Activated CD4-positive, alpha-beta T cell treated with anti-CD3 and anti-CD28 coated beads, Interleukin-2, Interleukin-4, amounts not matched to agents 100 ng/mL and 50 ng/mL, durations not matched to agents 16 hours and 8 hours (primary cell): ENCODE measurements at regions not wholly inside any gene's neighbourhood (a gene's known extent, or its start where the extent isn't known, plus 50 kb on each side); places are given as distances from the start of the nearest gene placed in this dataset.

Experiments used
- DNase-seq: peaks from one replicate; pipeline ENCODE4 v3.0.0-alpha.2; 2020; ENCODE audit warnings: low spot score

- DNase-seq = no peak
Measured at GRCh38 chr5:125006011-125006685, 259.7 kb upstream of the ZNF608 start.

- DNase-seq = no peak
Measured at GRCh38 chr5:125010356-125010755, 263.9 kb upstream of the ZNF608 start.

DNA sequence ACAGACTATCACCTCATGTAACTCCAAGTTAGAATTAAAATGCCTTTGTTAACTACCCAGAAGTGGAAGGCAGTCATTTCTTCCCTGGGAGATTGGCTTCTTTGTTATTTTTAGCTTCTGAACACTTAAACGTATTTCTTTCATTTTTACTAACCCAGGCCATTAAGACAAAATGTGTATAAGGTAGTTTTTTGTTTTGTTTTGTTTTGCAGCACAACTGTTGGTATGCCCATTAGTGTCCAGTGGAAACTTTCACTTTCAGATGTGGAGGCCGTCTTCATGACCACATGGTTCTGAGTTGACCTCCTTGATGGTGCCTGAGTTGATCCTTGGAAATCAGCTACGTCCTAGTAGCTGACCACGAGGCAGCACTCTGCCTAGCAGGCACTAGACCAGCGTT is 264.6 kb upstream of the ZNF608 start:
- no peak for DNase-seq

DNA sequence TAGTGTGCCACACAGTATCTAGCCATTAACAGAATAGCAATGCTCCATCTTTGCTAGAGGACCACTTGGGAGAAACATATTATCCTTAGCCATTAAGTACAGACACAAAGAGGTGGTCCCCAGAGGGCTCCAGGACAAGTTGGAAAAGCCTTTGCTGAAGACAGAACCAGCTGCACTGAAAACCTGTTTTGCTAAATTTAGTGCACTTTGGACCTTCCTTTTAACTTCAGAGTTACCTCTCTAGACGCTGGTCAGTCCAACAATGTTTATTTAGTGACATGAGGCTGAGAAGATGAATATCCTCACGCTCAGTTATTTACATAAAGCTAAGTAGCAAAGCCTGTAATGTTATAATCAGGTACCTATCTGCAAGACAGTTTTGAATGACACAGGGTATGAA is 265.0 kb upstream of the ZNF608 start:
- no peak for DNase-seq

DNA sequence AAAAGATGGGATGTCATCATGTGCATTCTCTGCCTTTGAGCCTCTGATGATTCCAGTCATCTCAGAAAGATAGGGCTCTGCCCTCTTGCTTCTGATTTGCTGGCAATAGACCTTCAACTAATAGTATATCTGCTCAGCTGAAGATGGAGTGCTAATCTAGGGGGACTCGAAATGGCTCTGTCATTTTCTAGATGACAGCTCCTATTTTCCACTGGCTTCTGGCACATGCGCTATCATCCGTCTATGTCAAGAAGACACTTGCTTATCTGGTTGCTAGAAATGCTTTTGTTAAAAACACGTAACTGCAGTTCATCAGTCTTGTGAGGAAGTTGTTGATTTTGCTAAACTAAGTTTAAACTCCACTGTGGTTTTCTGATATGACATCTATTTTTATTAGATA is 265.5 kb upstream of the ZNF608 start:
- DNase-seq = no peak

DNA sequence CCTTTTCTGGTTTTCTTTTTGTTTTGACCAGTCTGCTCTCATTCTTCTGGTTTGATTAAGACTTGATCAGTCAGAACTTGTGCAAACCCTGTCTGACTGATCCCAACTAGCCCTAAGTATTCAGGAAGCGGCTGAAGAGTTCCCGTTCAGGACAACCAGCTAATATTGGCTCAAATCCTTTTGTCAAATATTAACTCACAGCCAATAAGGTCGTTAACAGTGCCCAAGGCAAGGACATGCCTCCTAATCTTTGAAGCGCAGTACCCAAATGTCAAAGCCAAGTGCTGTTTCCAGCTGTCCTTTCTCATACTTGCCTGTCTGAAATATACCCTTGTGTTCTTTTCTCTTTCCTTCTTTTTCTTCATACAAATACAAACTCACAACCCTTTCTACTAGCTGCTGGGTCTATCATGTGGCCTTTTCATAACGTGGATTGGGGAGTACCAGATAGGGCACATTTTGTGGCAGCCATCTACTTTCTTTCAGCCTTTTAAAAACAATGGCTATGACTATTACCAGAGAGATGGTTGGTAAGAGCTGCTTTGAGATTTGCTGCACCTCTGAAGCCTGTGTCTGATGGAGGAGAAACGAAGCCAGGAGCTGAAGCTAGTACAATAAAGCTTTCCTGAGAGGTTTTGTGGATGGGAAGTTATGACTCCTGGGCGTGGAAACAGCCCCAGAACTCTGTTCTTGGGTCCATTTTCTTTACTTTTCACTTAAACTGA is 266.4 kb upstream of the ZNF608 start:
- no peak for DNase-seq

GRCh38 chr5:125014202-125014601 is 267.8 kb upstream of the ZNF608 start:
- no peak for DNase-seq

- no peak for DNase-seq
Measured at GRCh38 chr5:125017796-125018195, 271.4 kb upstream of the ZNF608 start.

GRCh38 chr5:125023673-125024072 is 277.2 kb upstream of the ZNF608 start:
- no peak for DNase-seq

DNA sequence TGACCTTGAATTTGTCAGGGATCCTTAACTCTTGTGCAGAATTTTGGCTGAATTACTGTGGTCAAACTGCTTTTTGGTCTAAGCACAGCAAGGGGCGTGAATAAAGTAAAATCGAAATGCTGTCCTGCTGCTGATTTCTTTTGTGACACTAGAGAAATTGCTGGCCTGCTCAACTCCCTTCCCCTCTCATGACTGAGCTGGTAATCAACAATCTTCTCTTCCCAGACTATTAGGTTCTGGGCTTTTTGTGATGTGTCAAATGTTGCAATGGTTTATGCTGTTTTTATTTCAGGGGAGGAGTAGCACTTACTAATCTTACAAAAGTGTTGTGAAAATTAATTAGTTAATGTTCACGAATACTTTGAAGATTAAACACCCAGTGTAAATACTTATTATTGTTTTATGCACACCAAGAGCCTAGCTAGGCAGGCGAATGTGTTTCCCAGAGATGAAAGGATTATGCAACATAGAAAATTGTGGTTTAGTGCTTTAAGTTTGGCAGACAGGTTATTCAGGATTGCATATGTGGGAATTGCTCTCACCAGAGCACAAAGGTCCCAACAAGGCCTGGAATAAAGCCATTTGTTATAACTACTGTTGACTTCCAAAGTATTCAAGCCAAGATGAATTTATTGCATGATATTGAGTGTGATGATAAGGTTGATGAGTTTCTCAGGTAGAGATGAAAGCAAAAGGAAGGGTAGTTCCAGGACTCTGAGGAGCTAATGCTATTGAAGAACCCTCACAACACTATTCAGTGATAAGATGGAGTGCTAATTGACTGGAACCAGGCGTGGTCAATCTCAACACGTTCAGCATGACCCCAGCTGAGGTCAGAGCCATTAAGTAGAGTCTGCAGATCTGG is 280.7 kb upstream of the ZNF608 start:
- DNase-seq = no peak

DNA sequence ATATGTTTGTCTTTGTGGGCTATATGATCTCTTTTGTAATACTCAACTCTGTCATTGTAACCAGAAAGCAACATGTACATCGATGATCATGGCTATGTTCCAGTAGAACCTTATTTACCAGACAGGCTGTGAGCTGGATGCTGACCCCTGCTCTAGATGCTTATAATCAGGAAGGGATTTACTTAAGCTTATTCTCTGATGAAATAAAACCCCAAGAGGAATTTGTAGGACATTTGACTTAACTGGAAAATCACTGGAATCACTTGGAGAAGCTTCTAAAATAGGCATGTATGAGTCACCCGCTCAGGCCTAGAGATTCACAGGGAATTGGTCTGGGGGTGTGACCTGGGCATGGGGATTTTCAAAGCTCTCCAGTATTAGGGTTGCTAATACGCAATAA is 285.8 kb upstream of the ZNF608 start:
- no peak for DNase-seq

DNA sequence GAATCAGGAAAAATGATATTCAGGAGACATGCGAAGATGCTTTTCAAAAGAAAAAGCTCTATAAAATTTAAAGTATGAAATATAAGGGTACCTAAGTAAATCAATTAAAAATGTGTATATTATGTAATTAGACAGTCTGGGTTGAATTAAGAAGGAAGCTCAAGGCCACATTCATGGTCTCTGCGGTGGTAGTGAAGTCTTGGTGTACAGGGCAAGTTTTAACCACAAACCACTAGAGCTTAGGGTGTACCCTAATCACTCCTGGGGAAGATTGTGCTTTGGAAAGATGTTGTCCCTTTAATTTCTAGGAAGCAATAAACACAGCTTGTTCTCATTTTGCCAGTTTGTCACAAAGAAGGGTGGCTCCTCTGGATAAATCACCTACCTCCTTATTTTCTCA is 287.2 kb upstream of the ZNF608 start:
- DNase-seq = no peak

- DNase-seq = no peak
Measured at GRCh38 chr5:125034331-125034730, 287.9 kb upstream of the ZNF608 start.

DNA sequence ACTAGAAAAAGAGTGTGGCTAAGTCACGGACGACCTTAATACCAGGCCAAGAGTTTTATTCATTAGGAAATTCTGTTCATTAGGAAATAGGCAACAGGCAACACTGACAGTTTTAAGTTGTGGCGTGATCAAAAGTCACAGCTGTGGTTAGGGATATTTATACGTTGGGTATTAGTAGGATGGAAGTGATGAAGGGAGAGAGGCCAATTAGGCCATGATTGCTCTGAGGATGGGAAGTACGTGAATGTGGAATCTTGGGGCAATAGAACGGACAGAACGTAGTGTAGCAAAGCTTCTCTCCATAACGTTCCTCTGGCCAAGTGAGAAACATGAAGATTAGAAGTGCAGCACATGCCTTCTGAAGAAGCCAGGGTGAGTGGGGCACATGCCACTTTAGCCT is 290.1 kb upstream of the ZNF608 start:
- no peak for DNase-seq

GRCh38 chr5:125037020-125037419 is 290.6 kb upstream of the ZNF608 start:
- no peak for DNase-seq

- DNase-seq = no peak
Measured at GRCh38 chr5:125037530-125037929, 291.1 kb upstream of the ZNF608 start.

GRCh38 chr5:125038477-125038876 is 292.0 kb upstream of the ZNF608 start:
- no peak for DNase-seq

DNA sequence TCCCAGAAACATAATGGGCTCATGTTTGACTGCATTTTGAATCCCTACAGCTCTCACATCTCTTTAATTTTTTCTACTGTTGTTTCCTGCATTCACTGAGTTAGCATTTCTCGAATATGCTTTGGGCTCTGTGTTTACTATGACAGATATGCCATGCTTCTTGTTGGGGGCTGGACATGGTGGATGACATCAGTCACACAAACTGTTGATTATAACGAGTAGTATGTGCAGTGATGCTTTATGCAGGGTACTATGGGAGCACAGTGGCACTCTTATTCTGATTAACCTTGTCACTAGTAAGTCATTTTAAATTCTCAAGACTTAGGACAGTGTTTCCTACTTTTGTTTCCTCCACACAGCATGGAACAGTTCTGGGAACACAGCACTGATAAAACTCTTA is 295.4 kb upstream of the ZNF608 start:
- no peak for DNase-seq

GRCh38 chr5:125042261-125042890 is 295.9 kb upstream of the ZNF608 start:
- no peak for DNase-seq

DNA sequence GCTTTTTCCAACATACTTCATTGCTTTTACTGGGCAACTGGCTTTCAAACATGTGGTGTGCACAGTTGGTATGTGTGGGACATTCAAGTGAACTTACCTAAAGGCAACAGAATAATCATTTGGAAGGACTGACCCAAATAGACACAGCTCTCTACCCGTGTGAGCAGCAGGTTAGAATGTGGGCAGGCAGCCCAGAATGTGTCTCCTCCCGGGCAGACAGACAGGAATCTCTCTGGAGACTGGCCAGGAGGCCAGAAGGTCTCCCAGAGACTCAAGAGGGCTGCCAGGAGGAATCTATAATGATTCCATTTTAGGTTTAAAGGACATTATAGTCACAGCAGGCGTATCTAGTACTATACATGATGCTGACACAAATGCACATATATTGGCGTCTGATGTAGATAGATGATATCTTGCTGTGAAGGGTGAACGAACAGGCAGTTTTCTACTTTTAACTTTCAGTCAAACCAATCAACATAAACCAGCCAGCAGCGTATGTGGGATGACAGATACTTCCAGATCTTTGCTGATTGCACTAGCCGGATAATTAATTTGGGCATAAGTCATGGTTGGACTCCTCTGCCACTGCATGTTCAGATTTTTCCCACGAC is 297.4 kb upstream of the ZNF608 start:
- no peak for DNase-seq

GRCh38 chr5:125044491-125045282 is 298.2 kb upstream of the ZNF608 start:
- DNase-seq = no peak
